ENCODE measurements at regions not wholly inside any gene's neighbourhood (a gene's known extent, or its start where the extent isn't known, plus 50 kb on each side); places are given as distances from the start of the nearest gene placed in this dataset. TPM values are rescaled to one million over a fixed set of nuclear protein-coding genes. Genes with fewer than 3 reads are reported as not detected.

Small RNA genes lying in the stretch of these regions (microRNA-seq; reads per million reads assigned to microRNA genes)
- not detected for gene MIR3680-1

Small RNA genes lying in the stretch of these regions (small RNA-seq; reads per million reads assigned to genes)
- not detected for gene MIR3680-1 (ENCODE audit: low replicate concordance)
